Esophagus muscularis mucosa (tissue), 4 donors: ENCODE measurements at regions not wholly inside any gene's neighbourhood (a gene's known extent, or its start where the extent isn't known, plus 50 kb on each side); places are given as distances from the start of the nearest gene placed in this dataset.

Source experiments
- EP300 ChIP-seq: sonication (generic); formaldehyde crosslinking; IDR thresholded peaks from one replicate; pipeline ENCODE4 v1.6.1; 2017; ENCODE audit warnings: antibody characterized with exemption
- POLR2A ChIP-seq: fragments of 450-650 bp; IDR thresholded peaks from one replicate; pipeline ENCODE4 v1.6.1; 2017; ENCODE audit warnings: antibody characterized with exemption, moderate library complexity, mild to moderate bottlenecking, low read depth
- POLR2AphosphoS5 ChIP-seq, 2 donors: sonication (generic); formaldehyde crosslinking; IDR thresholded peaks; one replicate each; pipeline ENCODE4 v1.6.1; 2017; ENCODE audit warnings: antibody characterized with exemption in 2 of 2
- TF ChIP-seq, protein P1 (sequence below), 3 experiments: fragments of 200-600 bp in 2 of 3; fragments of 450-650 bp in 1 of 3; sonication (generic) in 2 of 3; IDR thresholded peaks; one replicate each; pipeline ENCODE4 v1.5.1; 2017 to 2019; ENCODE audit warnings: antibody characterized with exemption in 3 of 3, mild to moderate bottlenecking in 2 of 3, moderate library complexity in 1 of 3

DNA sequence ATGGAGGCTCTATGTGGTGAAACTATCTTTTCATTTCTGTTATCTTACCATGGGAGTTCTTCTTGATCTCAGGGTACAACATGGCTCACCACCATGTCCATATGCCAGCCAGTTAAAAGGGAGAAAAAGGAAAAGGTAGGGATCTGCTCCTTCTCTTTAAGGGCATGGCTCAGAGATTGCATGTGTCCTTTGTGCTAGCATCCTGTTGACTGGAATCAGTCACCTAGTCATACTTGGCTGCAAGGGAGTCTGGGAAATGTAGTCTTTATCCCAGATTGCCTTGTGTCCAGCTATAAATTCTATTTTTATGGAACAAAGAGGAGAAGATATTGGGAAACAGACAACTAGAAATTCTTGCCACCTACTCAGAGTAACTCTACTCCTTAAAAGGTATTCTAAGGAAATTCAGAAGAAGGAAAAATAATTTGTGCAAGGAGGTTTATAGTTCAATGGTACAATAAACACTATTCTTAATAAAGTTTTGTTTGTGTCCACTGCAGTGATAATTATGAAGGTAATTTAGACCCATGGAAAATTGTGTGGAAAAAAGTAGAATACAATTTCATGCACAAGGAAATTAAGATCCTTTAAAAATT lies 86.4 kb upstream of the RPH3A start:
- TF ChIP-seq, protein P1, sequence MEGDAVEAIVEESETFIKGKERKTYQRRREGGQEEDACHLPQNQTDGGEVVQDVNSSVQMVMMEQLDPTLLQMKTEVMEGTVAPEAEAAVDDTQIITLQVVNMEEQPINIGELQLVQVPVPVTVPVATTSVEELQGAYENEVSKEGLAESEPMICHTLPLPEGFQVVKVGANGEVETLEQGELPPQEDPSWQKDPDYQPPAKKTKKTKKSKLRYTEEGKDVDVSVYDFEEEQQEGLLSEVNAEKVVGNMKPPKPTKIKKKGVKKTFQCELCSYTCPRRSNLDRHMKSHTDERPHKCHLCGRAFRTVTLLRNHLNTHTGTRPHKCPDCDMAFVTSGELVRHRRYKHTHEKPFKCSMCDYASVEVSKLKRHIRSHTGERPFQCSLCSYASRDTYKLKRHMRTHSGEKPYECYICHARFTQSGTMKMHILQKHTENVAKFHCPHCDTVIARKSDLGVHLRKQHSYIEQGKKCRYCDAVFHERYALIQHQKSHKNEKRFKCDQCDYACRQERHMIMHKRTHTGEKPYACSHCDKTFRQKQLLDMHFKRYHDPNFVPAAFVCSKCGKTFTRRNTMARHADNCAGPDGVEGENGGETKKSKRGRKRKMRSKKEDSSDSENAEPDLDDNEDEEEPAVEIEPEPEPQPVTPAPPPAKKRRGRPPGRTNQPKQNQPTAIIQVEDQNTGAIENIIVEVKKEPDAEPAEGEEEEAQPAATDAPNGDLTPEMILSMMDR (IDR thresholded peaks at IDR 0.05), result no peak
- no peak for TF ChIP-seq EP300
- TF ChIP-seq POLR2A, result no peak
- TF ChIP-seq POLR2AphosphoS5 (IDR thresholded peaks at IDR 0.05), result no peak
